WTC11 (cell line): ENCODE measurements at regions not wholly inside any gene's neighbourhood (a gene's known extent, or its start where the extent isn't known, plus 50 kb on each side); places are given as distances from the start of the nearest gene placed in this dataset.

Source experiments
- ATAC-seq: fragments of 200-7000 bp; cut with Tn5 transposase; 2 replicates; pipeline ENCODE4 v1.10.0; 2021; ENCODE audit warnings: mild to moderate bottlenecking, moderate library complexity
- CTCF ChIA-PET: fragments of 300-600 bp; sonication (Branson Sonifier 250); formaldehyde crosslinking; loops from one replicate; lab custom pipeline; 2021; ENCODE audit warnings: antibody characterized with exemption; lab: Charles Lee
- POLR2A ChIA-PET: fragments of 350-600 bp; sonication (Branson Sonifier 250); formaldehyde crosslinking; loops from one replicate; lab custom pipeline; 2021; ENCODE audit warnings: antibody characterized with exemption; lab: Charles Lee
- DNase-seq: peaks from one replicate; pipeline ENCODE4 v3.0.0; 2021; ENCODE audit warnings: low spot score
- H3K27ac Mint-ChIP-seq: 2 replicates; pipeline ENCODE4 v1.8.0; 2021; ENCODE audit warnings: mixed read lengths
- H3K27me3 Mint-ChIP-seq: 2 replicates; pipeline ENCODE4 v1.8.0; 2021; ENCODE audit warnings: low read depth, mild to moderate bottlenecking, moderate library complexity, mixed read lengths
- H3K36me3 Mint-ChIP-seq: 2 replicates; pipeline ENCODE4 v1.8.0; 2021; ENCODE audit warnings: mixed read lengths
- H3K4me1 Mint-ChIP-seq: 2 replicates; pipeline ENCODE4 v1.8.0; 2022; ENCODE audit warnings: mixed read lengths
- H3K4me3 Mint-ChIP-seq: 2 replicates; pipeline ENCODE4 v1.8.0; 2021; ENCODE audit warnings: mild to moderate bottlenecking, moderate library complexity, mixed read lengths
- H3K9me3 Mint-ChIP-seq: 2 replicates; pipeline ENCODE4 v1.8.0; 2021; ENCODE audit warnings: mixed read lengths
- ATF3 ChIP-seq: sonication (generic); formaldehyde crosslinking; conservative IDR thresholded peaks from 2 replicates; pipeline ENCODE4 v1.8.1; 2022; ENCODE audit warnings: mild to moderate bottlenecking, missing genetic modification reagents
- CREB1 ChIP-seq: sonication (generic); formaldehyde crosslinking; IDR thresholded peaks from 2 replicates; pipeline ENCODE4 v1.8.0; 2023; ENCODE audit warnings: mild to moderate bottlenecking, missing genetic modification reagents
- FOXJ3 ChIP-seq: sonication (generic); formaldehyde crosslinking; IDR thresholded peaks from 2 replicates; pipeline ENCODE4 v1.9.0; 2021; ENCODE audit warnings: missing genetic modification reagents, mild to moderate bottlenecking, borderline replicate concordance
- IRF1 ChIP-seq: sonication (generic); formaldehyde crosslinking; IDR thresholded peaks from 2 replicates; pipeline ENCODE4 v1.8.0; 2023; ENCODE audit warnings: missing genetic modification reagents
- JAZF1 ChIP-seq: fragments of 250-450 bp; sonication (Bioruptor Pico); IDR thresholded peaks from 2 replicates; pipeline ENCODE4 v1.9.0; 2021; ENCODE audit warnings: moderate library complexity, mild to moderate bottlenecking, inconsistent platforms
- MXD4 ChIP-seq: fragments of 250-450 bp; sonication (Bioruptor Pico); IDR thresholded peaks from 2 replicates; pipeline ENCODE4 v1.8.0; 2021; ENCODE audit warnings: mild to moderate bottlenecking, moderate library complexity, borderline replicate concordance
- MYBL2 ChIP-seq: sonication (generic); formaldehyde crosslinking; IDR thresholded peaks from 2 replicates; pipeline ENCODE4 v1.8.1; 2023; ENCODE audit warnings: mild to moderate bottlenecking, moderate library complexity, missing genetic modification reagents
- NFE2L1 ChIP-seq: sonication (generic); formaldehyde crosslinking; IDR thresholded peaks from 2 replicates; pipeline ENCODE4 v1.8.1; 2023; ENCODE audit warnings: missing genetic modification reagents
- PRRX2 ChIP-seq: fragments of 250-450 bp; sonication (Bioruptor Pico); IDR thresholded peaks from 2 replicates; pipeline ENCODE4 v1.8.0; 2021; ENCODE audit warnings: mild to moderate bottlenecking
- RELA ChIP-seq: sonication (generic); formaldehyde crosslinking; IDR thresholded peaks from 2 replicates; pipeline ENCODE4 v1.8.1; 2022; ENCODE audit warnings: missing genetic modification reagents, mild to moderate bottlenecking, borderline replicate concordance
- RORB ChIP-seq: fragments of 250-450 bp; sonication (Bioruptor Pico); IDR thresholded peaks from 2 replicates; pipeline ENCODE4 v1.9.0; 2021; ENCODE audit warnings: mild to moderate bottlenecking
- SMAD3 ChIP-seq: sonication (generic); formaldehyde crosslinking; IDR thresholded peaks from 2 replicates; pipeline ENCODE4 v1.8.0; 2022; ENCODE audit warnings: missing genetic modification reagents, mild to moderate bottlenecking, borderline replicate concordance
- TP53 ChIP-seq: sonication (generic); formaldehyde crosslinking; IDR thresholded peaks from 2 replicates; pipeline ENCODE4 v1.8.1; 2023; ENCODE audit warnings: mild to moderate bottlenecking, missing genetic modification reagents
- ZNF138 ChIP-seq: sonication (generic); formaldehyde crosslinking; conservative IDR thresholded peaks from 2 replicates; pipeline ENCODE4 v1.8.1; 2022; ENCODE audit warnings: mild to moderate bottlenecking, moderate library complexity, missing genetic modification reagents
- ZNF317 ChIP-seq: sonication (generic); formaldehyde crosslinking; IDR thresholded peaks from 2 replicates; pipeline ENCODE4 v1.8.1; 2023; ENCODE audit warnings: low read depth, mild to moderate bottlenecking, moderate library complexity, missing genetic modification reagents, borderline replicate concordance
- ZNF423 ChIP-seq: fragments of 250-450 bp; sonication (Bioruptor Pico); IDR thresholded peaks from 2 replicates; pipeline ENCODE4 v2.1.2; 2022; ENCODE audit warnings: mild to moderate bottlenecking, moderate library complexity
- TF ChIP-seq, protein P1 (sequence below): fragments of 250-450 bp; sonication (Bioruptor Pico); conservative IDR thresholded peaks from 2 replicates; pipeline ENCODE4 v1.9.0; 2021; ENCODE audit warnings: mild to moderate bottlenecking
- TF ChIP-seq, protein P2 (sequence below): fragments of 250-450 bp; sonication (Bioruptor Pico); IDR thresholded peaks from 2 replicates; pipeline ENCODE4 v1.9.0; 2021; ENCODE audit warnings: mild to moderate bottlenecking, borderline replicate concordance
- TF ChIP-seq, protein P3 (sequence below): sonication (generic); formaldehyde crosslinking; IDR thresholded peaks from 2 replicates; pipeline ENCODE4 v1.8.1; 2022; ENCODE audit warnings: mild to moderate bottlenecking, moderate library complexity, missing genetic modification reagents

GRCh38 chr18:27656905-27657304, 471.8 kb upstream of the CHST9 start:
- Mint-ChIP-seq H3K27ac (no peak overlapping the region), H3K4me1 (peaks cover 13% of the 10 kb centered on the region), H3K9me3 (no peaks in the 10 kb centered on the region), H3K27me3 (no peaks in the 10 kb centered on the region), H3K4me3 (no peak overlapping the region), H3K36me3 (no peaks in the 10 kb centered on the region)
- ChIA-PET CTCF (no interaction called here), POLR2A (no interaction called here)
- DNase-seq = no peak
- TF ChIP-seq, protein P1, sequence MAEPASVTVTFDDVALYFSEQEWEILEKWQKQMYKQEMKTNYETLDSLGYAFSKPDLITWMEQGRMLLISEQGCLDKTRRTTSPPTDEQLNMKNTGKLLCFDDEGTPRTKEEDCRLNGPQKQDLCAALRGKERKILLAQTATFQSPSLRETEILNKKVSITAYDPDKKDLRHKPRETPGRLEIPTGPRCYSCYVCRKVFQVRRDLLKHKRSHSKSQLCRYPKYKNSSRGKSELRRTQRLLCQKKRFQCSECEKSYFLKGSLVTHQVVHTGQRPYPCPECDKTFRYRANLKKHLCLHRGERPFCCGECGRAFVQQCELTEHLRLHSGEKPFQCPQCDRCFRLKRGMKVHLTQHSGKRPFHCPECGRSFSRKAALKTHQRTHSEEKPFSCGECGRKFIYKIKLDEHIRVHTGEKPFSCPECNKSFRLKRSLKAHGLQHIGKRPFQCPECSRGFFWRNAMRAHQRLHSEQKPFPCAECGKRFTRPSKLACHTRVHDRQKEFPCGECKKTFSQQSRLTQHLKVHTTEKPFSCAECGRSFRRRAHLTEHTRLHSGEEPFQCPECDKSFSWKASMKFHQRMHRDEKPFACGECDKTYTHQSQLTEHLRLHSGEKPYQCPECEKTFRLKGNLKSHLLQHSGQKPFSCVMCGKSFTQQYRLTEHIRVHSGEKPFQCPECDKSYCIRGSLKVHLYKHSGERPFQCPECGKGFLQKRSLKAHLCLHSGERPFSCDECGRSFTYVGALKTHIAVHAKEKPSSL (CRISPR knock-in tag) = no peak
- TF ChIP-seq TP53 (CRISPR knock-in tag) (no peak), MYBL2 (CRISPR knock-in tag) (no peak), ZNF317 (CRISPR knock-in tag) (no peak), ATF3 (CRISPR knock-in tag) (no peak), RORB (CRISPR knock-in tag) (no peak), CREB1 (CRISPR knock-in tag) (no peak), NFE2L1 (CRISPR knock-in tag) (no peak), ZNF423 (CRISPR knock-in tag) (no peak), JAZF1 (no peak), MXD4 (CRISPR knock-in tag) (no peak), RELA (no peak), SMAD3 (CRISPR knock-in tag) (no peak), ZNF138 (no peak), IRF1 (no peak), FOXJ3 (CRISPR knock-in tag) (no peak), PRRX2 (CRISPR knock-in tag) (no peak)
- TF ChIP-seq, protein P2, sequence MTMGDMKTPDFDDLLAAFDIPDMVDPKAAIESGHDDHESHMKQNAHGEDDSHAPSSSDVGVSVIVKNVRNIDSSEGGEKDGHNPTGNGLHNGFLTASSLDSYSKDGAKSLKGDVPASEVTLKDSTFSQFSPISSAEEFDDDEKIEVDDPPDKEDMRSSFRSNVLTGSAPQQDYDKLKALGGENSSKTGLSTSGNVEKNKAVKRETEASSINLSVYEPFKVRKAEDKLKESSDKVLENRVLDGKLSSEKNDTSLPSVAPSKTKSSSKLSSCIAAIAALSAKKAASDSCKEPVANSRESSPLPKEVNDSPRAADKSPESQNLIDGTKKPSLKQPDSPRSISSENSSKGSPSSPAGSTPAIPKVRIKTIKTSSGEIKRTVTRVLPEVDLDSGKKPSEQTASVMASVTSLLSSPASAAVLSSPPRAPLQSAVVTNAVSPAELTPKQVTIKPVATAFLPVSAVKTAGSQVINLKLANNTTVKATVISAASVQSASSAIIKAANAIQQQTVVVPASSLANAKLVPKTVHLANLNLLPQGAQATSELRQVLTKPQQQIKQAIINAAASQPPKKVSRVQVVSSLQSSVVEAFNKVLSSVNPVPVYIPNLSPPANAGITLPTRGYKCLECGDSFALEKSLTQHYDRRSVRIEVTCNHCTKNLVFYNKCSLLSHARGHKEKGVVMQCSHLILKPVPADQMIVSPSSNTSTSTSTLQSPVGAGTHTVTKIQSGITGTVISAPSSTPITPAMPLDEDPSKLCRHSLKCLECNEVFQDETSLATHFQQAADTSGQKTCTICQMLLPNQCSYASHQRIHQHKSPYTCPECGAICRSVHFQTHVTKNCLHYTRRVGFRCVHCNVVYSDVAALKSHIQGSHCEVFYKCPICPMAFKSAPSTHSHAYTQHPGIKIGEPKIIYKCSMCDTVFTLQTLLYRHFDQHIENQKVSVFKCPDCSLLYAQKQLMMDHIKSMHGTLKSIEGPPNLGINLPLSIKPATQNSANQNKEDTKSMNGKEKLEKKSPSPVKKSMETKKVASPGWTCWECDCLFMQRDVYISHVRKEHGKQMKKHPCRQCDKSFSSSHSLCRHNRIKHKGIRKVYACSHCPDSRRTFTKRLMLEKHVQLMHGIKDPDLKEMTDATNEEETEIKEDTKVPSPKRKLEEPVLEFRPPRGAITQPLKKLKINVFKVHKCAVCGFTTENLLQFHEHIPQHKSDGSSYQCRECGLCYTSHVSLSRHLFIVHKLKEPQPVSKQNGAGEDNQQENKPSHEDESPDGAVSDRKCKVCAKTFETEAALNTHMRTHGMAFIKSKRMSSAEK (CRISPR knock-in tag) = no peak
- TF ChIP-seq, protein P3, sequence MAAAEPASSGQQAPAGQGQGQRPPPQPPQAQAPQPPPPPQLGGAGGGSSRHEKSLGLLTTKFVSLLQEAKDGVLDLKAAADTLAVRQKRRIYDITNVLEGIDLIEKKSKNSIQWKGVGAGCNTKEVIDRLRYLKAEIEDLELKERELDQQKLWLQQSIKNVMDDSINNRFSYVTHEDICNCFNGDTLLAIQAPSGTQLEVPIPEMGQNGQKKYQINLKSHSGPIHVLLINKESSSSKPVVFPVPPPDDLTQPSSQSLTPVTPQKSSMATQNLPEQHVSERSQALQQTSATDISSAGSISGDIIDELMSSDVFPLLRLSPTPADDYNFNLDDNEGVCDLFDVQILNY (CRISPR knock-in tag) = no peak
- no peak for ATAC-seq
